ENCODE measurements at regions not wholly inside any gene's neighbourhood (a gene's known extent, or its start where the extent isn't known, plus 50 kb on each side); places are given as distances from the start of the nearest gene placed in this dataset.

DNA sequence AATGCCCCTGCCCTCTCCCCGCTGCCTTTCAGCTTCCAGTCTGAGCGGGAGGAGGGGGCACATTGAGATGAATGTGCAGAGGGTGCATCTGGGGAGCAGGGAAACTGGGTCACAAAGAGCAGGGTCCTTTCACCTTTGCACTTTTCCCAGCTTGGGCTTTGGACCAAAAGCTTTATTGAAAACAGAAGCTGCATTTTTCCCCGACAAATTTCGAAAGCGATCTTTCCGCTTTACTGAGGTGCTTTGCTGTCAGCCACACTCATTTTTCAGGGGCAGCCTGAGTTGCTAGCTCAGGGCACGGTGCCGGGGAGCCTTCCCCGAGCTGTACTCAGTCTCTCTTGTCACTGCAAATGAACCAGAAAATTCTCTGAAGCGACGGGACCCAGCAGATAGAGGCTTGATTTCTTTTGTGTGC lies 283.7 kb upstream of the SOX4 start:
- no peaks in the 10 kb centered on the region for H3K27me3 ChIP-seq
- no peak for DNase-seq
- no peak for ATAC-seq
- H3K27ac ChIP-seq: no peak overlapping the region
- H3K4me1 ChIP-seq: no peaks in the 10 kb centered on the region
- intact Hi-C loops (cut with DNase I): no loop called here
- 29 to 48% methylated on average over 11 of the region's 11 CpGs for WGBS, 2 donors
- H3K9me3 ChIP-seq: no peaks in the 10 kb centered on the region
- no peak overlapping the region for H3K4me3 ChIP-seq
- no peaks in the 10 kb centered on the region for H3K36me3 ChIP-seq (replicated peaks in 1 of 2; ENCODE audit: insufficient read depth in 1 of 2, low read depth in 2 of 2)
- no peak for TF ChIP-seq POLR2A (IDR thresholded peaks at IDR 0.05)
- TF ChIP-seq, protein P1, sequence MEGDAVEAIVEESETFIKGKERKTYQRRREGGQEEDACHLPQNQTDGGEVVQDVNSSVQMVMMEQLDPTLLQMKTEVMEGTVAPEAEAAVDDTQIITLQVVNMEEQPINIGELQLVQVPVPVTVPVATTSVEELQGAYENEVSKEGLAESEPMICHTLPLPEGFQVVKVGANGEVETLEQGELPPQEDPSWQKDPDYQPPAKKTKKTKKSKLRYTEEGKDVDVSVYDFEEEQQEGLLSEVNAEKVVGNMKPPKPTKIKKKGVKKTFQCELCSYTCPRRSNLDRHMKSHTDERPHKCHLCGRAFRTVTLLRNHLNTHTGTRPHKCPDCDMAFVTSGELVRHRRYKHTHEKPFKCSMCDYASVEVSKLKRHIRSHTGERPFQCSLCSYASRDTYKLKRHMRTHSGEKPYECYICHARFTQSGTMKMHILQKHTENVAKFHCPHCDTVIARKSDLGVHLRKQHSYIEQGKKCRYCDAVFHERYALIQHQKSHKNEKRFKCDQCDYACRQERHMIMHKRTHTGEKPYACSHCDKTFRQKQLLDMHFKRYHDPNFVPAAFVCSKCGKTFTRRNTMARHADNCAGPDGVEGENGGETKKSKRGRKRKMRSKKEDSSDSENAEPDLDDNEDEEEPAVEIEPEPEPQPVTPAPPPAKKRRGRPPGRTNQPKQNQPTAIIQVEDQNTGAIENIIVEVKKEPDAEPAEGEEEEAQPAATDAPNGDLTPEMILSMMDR (IDR thresholded peaks at IDR 0.05): no peak

DNA sequence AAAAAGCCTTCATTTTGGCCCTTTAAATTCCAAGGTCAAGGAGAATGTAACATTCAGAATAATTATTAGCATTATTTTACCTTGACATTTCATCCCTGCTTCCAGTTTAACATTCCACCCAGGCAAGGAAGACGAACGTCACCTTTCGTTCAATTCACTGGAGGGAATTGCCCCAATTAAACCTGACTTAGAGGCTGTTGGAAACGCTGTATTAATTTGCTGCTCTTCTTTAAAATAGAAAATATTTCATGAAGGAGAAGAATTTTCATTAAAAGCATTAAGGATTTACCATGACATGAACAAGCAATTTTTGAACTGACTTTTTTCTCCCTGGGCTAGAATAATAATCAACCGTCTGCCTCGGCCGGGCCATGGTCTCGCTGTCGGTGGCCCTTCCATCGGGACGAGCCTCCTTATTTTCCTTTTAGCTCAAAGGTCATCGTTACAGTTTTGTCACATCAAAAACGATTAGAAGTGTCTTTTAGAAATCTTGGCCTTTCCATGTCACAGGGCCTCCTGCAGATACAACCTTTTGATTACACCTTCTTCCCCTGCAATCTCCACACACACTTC lies 282.9 kb upstream of the SOX4 start:
- ATAC-seq (no peak), DNase-seq (no peak)
- 86% methylated on average over 13 of the region's 13 CpGs for WGBS, 2 donors
- H3K36me3 ChIP-seq (replicated peaks in 1 of 2; ENCODE audit: insufficient read depth in 1 of 2, low read depth in 2 of 2): no peaks in the 10 kb centered on the region
- H3K27ac ChIP-seq: no peak overlapping the region
- TF ChIP-seq POLR2A (IDR thresholded peaks at IDR 0.05): no peak
- TF ChIP-seq, protein P1 (IDR thresholded peaks at IDR 0.05): no peak
- intact Hi-C loops (cut with DNase I): no loop called here
- no peaks in the 10 kb centered on the region for H3K4me1 ChIP-seq
- no peaks in the 10 kb centered on the region for H3K9me3 ChIP-seq
- no peaks in the 10 kb centered on the region for H3K27me3 ChIP-seq
- no peak overlapping the region for H3K4me3 ChIP-seq

DNA sequence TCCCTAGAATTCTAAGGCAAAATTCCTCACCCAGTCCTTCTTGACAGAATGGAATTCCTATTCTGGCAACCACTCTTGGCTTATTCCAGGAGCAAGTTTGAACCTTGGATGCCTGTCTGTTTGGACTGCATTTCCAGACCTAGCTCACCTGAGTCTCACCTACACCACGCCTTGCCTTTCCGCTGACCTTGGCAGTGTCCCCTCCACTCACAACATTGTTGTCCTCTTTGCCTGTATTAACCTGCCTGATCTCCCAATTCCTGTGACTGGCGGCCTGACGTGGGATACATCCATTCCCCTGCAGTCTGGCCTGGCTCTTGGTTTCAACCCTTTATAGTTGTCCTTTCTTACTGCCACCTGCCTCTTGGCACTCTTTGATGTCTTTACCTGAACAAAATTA lies 281.4 kb upstream of the SOX4 start:
- no peak overlapping the region for H3K27ac ChIP-seq
- no peak for DNase-seq
- H3K9me3 ChIP-seq: no peaks in the 10 kb centered on the region
- H3K4me1 ChIP-seq: no peaks in the 10 kb centered on the region
- H3K27me3 ChIP-seq: no peaks in the 10 kb centered on the region
- no peaks in the 10 kb centered on the region for H3K36me3 ChIP-seq (replicated peaks in 1 of 2; ENCODE audit: insufficient read depth in 1 of 2, low read depth in 2 of 2)
- ATAC-seq: no peak
- H3K4me3 ChIP-seq: no peak overlapping the region
- WGBS, 2 donors: 93 to 97% methylated on average over 4 of the region's 4 CpGs
- intact Hi-C loops (cut with DNase I): no loop called here
- TF ChIP-seq, protein P1 (IDR thresholded peaks at IDR 0.05): no peak

DNA sequence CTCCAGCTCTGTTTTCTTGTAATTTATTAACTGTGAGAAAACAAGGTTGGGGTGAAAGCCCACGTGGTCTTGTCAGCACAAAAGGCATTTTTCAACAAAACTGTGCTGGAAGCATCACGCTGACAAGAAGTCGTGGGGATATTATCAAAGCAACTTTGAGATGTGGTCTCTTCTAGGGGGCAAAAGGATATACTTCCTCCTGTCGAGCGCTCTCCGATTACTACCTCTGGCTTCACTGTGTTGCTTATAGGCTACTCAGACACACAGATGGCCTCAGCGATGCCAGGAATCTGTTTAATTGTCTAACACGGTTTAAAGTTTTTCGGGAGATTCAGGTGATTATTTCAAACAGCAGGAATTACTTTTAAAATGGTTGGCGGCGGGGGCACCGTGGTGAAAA lies 275.9 kb upstream of the SOX4 start:
- no peaks in the 10 kb centered on the region for H3K9me3 ChIP-seq
- no peak for DNase-seq
- intact Hi-C loops (cut with DNase I): no loop called here
- WGBS, 2 donors: 28 to 34% methylated on average over 12 of the region's 12 CpGs
- H3K36me3 ChIP-seq (replicated peaks in 1 of 2; ENCODE audit: insufficient read depth in 1 of 2, low read depth in 2 of 2): no peaks in the 10 kb centered on the region
- no peak for ATAC-seq
- H3K4me1 ChIP-seq: no peaks in the 10 kb centered on the region
- TF ChIP-seq POLR2A (IDR thresholded peaks at IDR 0.05): no peak
- TF ChIP-seq, protein P1 (IDR thresholded peaks at IDR 0.05): no peak
- H3K27ac ChIP-seq: no peak overlapping the region
- H3K27me3 ChIP-seq: no peaks in the 10 kb centered on the region
- H3K4me3 ChIP-seq: no peak overlapping the region

DNA sequence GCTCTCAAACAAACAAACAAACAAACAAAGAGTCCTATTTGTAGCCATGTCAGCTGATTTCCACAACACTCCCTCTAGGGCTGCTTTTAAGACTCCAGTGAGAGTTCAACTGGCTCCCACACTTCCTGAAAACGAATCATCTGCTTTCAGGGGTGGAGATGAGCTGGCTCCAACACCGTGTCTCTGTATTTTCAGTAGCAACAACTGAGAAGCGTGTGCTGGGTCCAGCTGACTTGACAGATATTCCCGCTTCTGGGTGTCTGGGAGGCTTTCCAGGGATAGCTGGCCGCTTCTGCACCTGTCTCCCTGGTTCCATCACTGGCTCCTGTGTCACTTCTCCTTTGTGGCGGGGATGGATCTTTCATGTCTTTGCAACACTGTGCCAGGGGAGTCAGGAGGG lies 272.5 kb upstream of the SOX4 start:
- DNase-seq: no peak

More for the DNA sequence above, 272.5 kb upstream of the SOX4 start:
- no peak overlapping the region for H3K4me3 ChIP-seq
- TF ChIP-seq, protein P1 (IDR thresholded peaks at IDR 0.05): no peak
- TF ChIP-seq POLR2A (IDR thresholded peaks at IDR 0.05): no peak
- intact Hi-C loops (cut with DNase I): no loop called here
- 69 to 82% methylated on average over 3 to 6 of the region's 6 CpGs for WGBS, 2 donors
- H3K27me3 ChIP-seq: no peaks in the 10 kb centered on the region
- no peak for ATAC-seq
- H3K4me1 ChIP-seq: no peaks in the 10 kb centered on the region
- H3K27ac ChIP-seq: no peak overlapping the region
- H3K36me3 ChIP-seq (replicated peaks in 1 of 2; ENCODE audit: insufficient read depth in 1 of 2, low read depth in 2 of 2): no peaks in the 10 kb centered on the region
- H3K9me3 ChIP-seq: no peaks in the 10 kb centered on the region

All from body of pancreas (tissue), 4 donors.